H1 (cell line): ENCODE measurements at regions not wholly inside any gene's neighbourhood (a gene's known extent, or its start where the extent isn't known, plus 50 kb on each side); places are given as distances from the start of the nearest gene placed in this dataset.

ENCODE experiments used
- CTCF ChIA-PET: fragments of 300-600 bp; sonication (Branson Sonifier 250); formaldehyde crosslinking; loops from one replicate; lab custom pipeline; 2021; ENCODE audit not compliant: partially characterized antibody; lab: Charles Lee
- POLR2A ChIA-PET: fragments of 300-600 bp; sonication (Branson Sonifier 250); formaldehyde crosslinking; loops from one replicate; lab custom pipeline; 2021; ENCODE audit warnings: inconsistent platforms; ENCODE audit not compliant: partially characterized antibody; lab: Charles Lee
- DNase-seq, 2 experiments: peaks; one replicate each; pipeline versions ENCODE4 v3.0.0 to v3.0.0-alpha.2; 2010 to 2022; ENCODE audit warnings: low spot score in 2 of 2, low read depth in 1 of 2, mixed read lengths in 1 of 2
- FAIRE-seq: peaks from 2 replicates; lab custom pipeline; 2011; peaks lifted over from hg19 to GRCh38; lab: Jason Lieb, UNC
- H2AFZ ChIP-seq: 2 replicates; pipeline ENCODE4 v1.8.1; 2012; ENCODE audit warnings: low read length, inconsistent platforms
- H2AK5ac ChIP-seq: 2 replicates; pipeline ENCODE4 v1.6.1; 2013; ENCODE audit warnings: low read depth, low read length
- H2BK120ac ChIP-seq: replicated peaks from 2 replicates; pipeline ENCODE3; 2013; ENCODE audit warnings: low read depth, low read length, inconsistent platforms
- H2BK12ac ChIP-seq: 2 replicates; pipeline ENCODE4 v1.6.1; 2013; ENCODE audit warnings: low read depth, low read length
- H2BK15ac ChIP-seq: 2 replicates; pipeline ENCODE4 v1.6.1; 2013; ENCODE audit warnings: low read length
- H2BK20ac ChIP-seq: 2 replicates; pipeline ENCODE4 v1.6.1; 2013; ENCODE audit warnings: low read length
- H2BK5ac ChIP-seq: 2 replicates; pipeline ENCODE4 v1.6.1; 2013; ENCODE audit warnings: low read depth, low read length
- H3K14ac ChIP-seq: 2 replicates; pipeline ENCODE4 v1.6.1; 2013; ENCODE audit warnings: inconsistent platforms; ENCODE audit not compliant: insufficient read length
- H3K18ac ChIP-seq: 2 replicates; pipeline ENCODE4 v1.6.1; 2013; ENCODE audit warnings: low read length; ENCODE audit errors: extremely low read depth
- H3K23ac ChIP-seq: 2 replicates; pipeline ENCODE4 v1.6.1; 2013; ENCODE audit warnings: inconsistent platforms; ENCODE audit not compliant: insufficient read length
- H3K23me2 ChIP-seq: 2 replicates; pipeline ENCODE4 v1.6.1; 2013; ENCODE audit warnings: low read depth, low read length
- H3K27ac ChIP-seq: 2 replicates; pipeline ENCODE4 v1.6.1; 2011; ENCODE audit warnings: low read depth, low read length, inconsistent platforms
- H3K27me3 ChIP-seq, 4 experiments: replicated peaks in 1 of 4; 1 replicate in 1 of 4; 2 replicates in 3 of 4; pipeline versions ENCODE4 v1.6.1 to v1.8.1; 2011 to 2013; ENCODE audit warnings: low read length in 3 of 4, mild to moderate bottlenecking in 3 of 4, inconsistent platforms in 2 of 4, mixed read lengths in 2 of 4, moderate library complexity in 1 of 4; ENCODE audit not compliant: control insufficient read depth in 3 of 4, insufficient read depth in 3 of 4; ENCODE audit errors: extremely low read depth in 1 of 4
- H3K36me3 ChIP-seq, 4 experiments: 2 replicates each; pipeline versions ENCODE4 v1.6.1 to v1.8.1; 2011 to 2013; ENCODE audit warnings: mild to moderate bottlenecking in 4 of 4, low read length in 3 of 4, moderate library complexity in 2 of 4, control low read depth in 1 of 4, inconsistent platforms in 1 of 4; ENCODE audit not compliant: insufficient read depth in 4 of 4, control insufficient read depth in 2 of 4
- H3K4ac ChIP-seq: replicated peaks from 2 replicates; pipeline ENCODE3; 2013; ENCODE audit warnings: low read length, low read depth, mixed read lengths, inconsistent platforms; ENCODE audit not compliant: insufficient read length
- H3K4me1 ChIP-seq, 4 experiments: replicated peaks in 1 of 4; 1 replicate in 1 of 4; 2 replicates in 3 of 4; pipeline versions ENCODE4 v1.6.1 to v1.8.1; 2011 to 2013; ENCODE audit warnings: low read length in 3 of 4, inconsistent platforms in 2 of 4, mixed read lengths in 1 of 4; ENCODE audit not compliant: insufficient read depth in 4 of 4, control insufficient read depth in 3 of 4
- H3K4me2 ChIP-seq, 2 experiments: 2 replicates each; pipeline versions ENCODE4 v1.6.1 to v1.8.1; 2011 to 2013; ENCODE audit warnings: low read depth in 2 of 2, low read length in 2 of 2, control low read depth in 1 of 2, inconsistent platforms in 1 of 2, mild to moderate bottlenecking in 1 of 2; ENCODE audit not compliant: insufficient read depth in 1 of 2
- H3K4me3 ChIP-seq, 4 experiments: fragments of 200-600, 300-600 bp in 1 of 4; sonication (generic), shearing (Covaris generic), sonication (Bioruptor Twin) in 1 of 4; 2 replicates each; pipeline versions ENCODE4 v1.5.1 to v1.8.1; 2011 to 2016; ENCODE audit warnings: low read length in 4 of 4, low read depth in 3 of 4, control low read depth in 2 of 4, inconsistent platforms in 2 of 4, mild to moderate bottlenecking in 2 of 4, mixed read lengths in 1 of 4, moderate library complexity in 1 of 4; ENCODE audit not compliant: insufficient read depth in 2 of 4; ENCODE audit errors: extremely low read depth in 1 of 4
- H3K56ac ChIP-seq: replicated peaks from 2 replicates; pipeline ENCODE3; 2013; ENCODE audit warnings: low read depth, mild to moderate bottlenecking, mixed read lengths, low read length, inconsistent platforms; ENCODE audit not compliant: insufficient read length
- H3K79me1 ChIP-seq: 2 replicates; pipeline ENCODE4 v1.6.1; 2013; ENCODE audit warnings: low read depth, low read length, control low read depth
- H3K79me2 ChIP-seq, 2 experiments: 2 replicates each; pipeline versions ENCODE4 v1.6.1 to v1.8.1; 2012 to 2013; ENCODE audit warnings: low read length in 2 of 2, mild to moderate bottlenecking in 2 of 2, inconsistent platforms in 1 of 2; ENCODE audit not compliant: insufficient read depth in 2 of 2, control insufficient read depth in 1 of 2
- H3K9ac ChIP-seq, 4 experiments: replicated peaks in 1 of 4; 1 replicate in 1 of 4; 2 replicates in 3 of 4; pipeline versions ENCODE4 v1.6.1 to v1.8.1; 2011 to 2013; ENCODE audit warnings: low read depth in 3 of 4, low read length in 3 of 4, control low read depth in 2 of 4, mild to moderate bottlenecking in 2 of 4, moderate library complexity in 2 of 4, inconsistent platforms in 1 of 4; ENCODE audit errors: extremely low read depth in 1 of 4
- H3K9me3 ChIP-seq, 2 experiments: 2 replicates each; pipeline versions ENCODE4 v1.6.1 to v1.8.1; 2012 to 2013; ENCODE audit warnings: mild to moderate bottlenecking in 2 of 2, moderate library complexity in 2 of 2, control low read depth in 1 of 2, inconsistent platforms in 1 of 2, low read depth in 1 of 2, low read length in 1 of 2, mixed read lengths in 1 of 2; ENCODE audit not compliant: insufficient read depth in 2 of 2
- H4K20me1 ChIP-seq, 2 experiments: replicated peaks in 1 of 2; 2 replicates each; pipeline versions ENCODE3 to v1.8.1; 2011 to 2013; ENCODE audit warnings: inconsistent platforms in 2 of 2, low read length in 2 of 2, mild to moderate bottlenecking in 1 of 2; ENCODE audit not compliant: insufficient read depth in 2 of 2, control insufficient read depth in 1 of 2
- H4K5ac ChIP-seq: 2 replicates; pipeline ENCODE4 v1.6.1; 2013; ENCODE audit warnings: low read length, low read depth, mixed read lengths, inconsistent platforms; ENCODE audit not compliant: insufficient read length
- H4K8ac ChIP-seq: 2 replicates; pipeline ENCODE4 v1.8.0; 2013; ENCODE audit warnings: mild to moderate bottlenecking, moderate library complexity, low read length, inconsistent platforms; ENCODE audit not compliant: insufficient read depth; ENCODE audit errors: extremely low read depth
- H4K91ac ChIP-seq: replicated peaks from 2 replicates; pipeline ENCODE3; 2013; ENCODE audit warnings: low read length, mixed read lengths, inconsistent platforms; ENCODE audit not compliant: insufficient read length
- BRCA1 ChIP-seq: IDR thresholded peaks from 2 replicates; pipeline ENCODE4 v1.6.1; 2012; ENCODE audit warnings: low read depth, low read length, improper control_type of control experiment
- CEBPB ChIP-seq: IDR thresholded peaks from 2 replicates; pipeline ENCODE4 v1.6.1; 2012; ENCODE audit warnings: low read depth, low read length
- KDM5A ChIP-seq: fragments of 200-600 bp; IDR thresholded peaks from 2 replicates; pipeline ENCODE4 v1.7.1; 2012; ENCODE audit warnings: mild to moderate bottlenecking, low read length, inconsistent platforms, mixed read lengths
- WGBS, 2 experiments: shearing (Covaris generic) in 1 of 2; methylation state at CpG; one replicate each; pipeline versions ENCODE4 v1.1.6 to v1.1.7; 2013 to 2015; ENCODE audit warnings: low lambda C conversion rate in 2 of 2, mixed read lengths in 2 of 2, inconsistent platforms in 1 of 2, low coverage in 1 of 2, missing lambda C conversion rate in 1 of 2; ENCODE audit not compliant: insufficient replicate concordance in 2 of 2, insufficient coverage in 1 of 2, insufficient read length in 1 of 2; ENCODE audit errors: extremely low coverage in 1 of 2, missing lambda C conversion rate in 1 of 2; 5-methylcytosine and 5-hydroxymethylcytosine counted together

- H3K18ac ChIP-seq, result no peak overlapping the region
- no peak overlapping the region for H4K91ac ChIP-seq
- no peak overlapping the region for H2BK12ac ChIP-seq
- no peaks in the 10 kb centered on the region for H3K27me3 ChIP-seq
- no peak overlapping the region for H2BK120ac ChIP-seq
- no peaks in the 10 kb centered on the region for H3K79me2 ChIP-seq
- no peak overlapping the region for H3K4ac ChIP-seq
- DNase-seq, result no peak
- no peak overlapping the region for H2AK5ac ChIP-seq
- no peak overlapping the region for H2BK15ac ChIP-seq
- no peak overlapping the region for H4K8ac ChIP-seq
- no peak overlapping the region for H3K9ac ChIP-seq
- TF ChIP-seq CEBPB (no peak), BRCA1 (no peak), KDM5A (no peak)
- peaks cover 0 to 8% (median 2%) of the 10 kb centered on the region in 4 experiments; a peak in 4 of 7 replicates for H3K4me1 ChIP-seq
- no peak overlapping the region for H2BK20ac ChIP-seq
- peak overlapping the region; percentile 58; the same call in 1 of the 2 replicates for H2AFZ ChIP-seq
- no peak overlapping the region for H4K5ac ChIP-seq
- no peak for FAIRE-seq
- no peaks in the 10 kb centered on the region for H3K79me1 ChIP-seq
- peaks cover 8% of the 10 kb centered on the region; the same call in 1 of the 2 replicates for H3K23me2 ChIP-seq
- no peaks in the 10 kb centered on the region for H4K20me1 ChIP-seq
- no peak overlapping the region for H3K56ac ChIP-seq
- no peak overlapping the region for H3K14ac ChIP-seq
- CTCF ChIA-PET, result interaction anchor here (1.1 kb wide), 1 partner anchor 280 kb away, joined by 3 read pairs; no protein-coding TSS in a partner anchor
- no peaks in the 10 kb centered on the region for H3K36me3 ChIP-seq
- H3K27ac ChIP-seq, result no peak overlapping the region
- H3K23ac ChIP-seq, result no peak overlapping the region
- WGBS, 2 experiments, result 56% methylated on average over 5 of the region's 5 CpGs; no CpG with 5 or more reads in 1 of the 2 experiments
- POLR2A ChIA-PET, result interaction anchor here (1.1 to 1.2 kb wide), 2 partner anchors 9 to 12 kb away, joined by 3 read pairs; no protein-coding TSS in a partner anchor
- H3K9me3 ChIP-seq, result peaks cover 16 to 18% of the 10 kb centered on the region in 2 experiments
- H3K4me2 ChIP-seq, result no peak overlapping the region; a peak in 1 of 4 replicates
- H3K4me3 ChIP-seq, result no peak overlapping the region
- H2BK5ac ChIP-seq, result no peak overlapping the region
Observed at GRCh38 chr2:5548991-5549715, 143.0 kb upstream of the SOX11 start.
